ENCODE measurements at regions not wholly inside any gene's neighbourhood (a gene's known extent, or its start where the extent isn't known, plus 50 kb on each side); places are given as distances from the start of the nearest gene placed in this dataset.
"Not testable (repeated sequence)": the region's sequence is repeated elsewhere in the genome, so short reads cannot be mapped to it uniquely, and the experiment has no call there.

GRCh38 chr10:22467393-22467792 lies 122.1 kb downstream of the SPAG6 start:
- not testable (repeated sequence) for DNase-seq

GRCh38 chr10:22468570-22469320 lies 123.4 kb downstream of the SPAG6 start:
- DNase-seq: no peak
- TF ChIP-seq POLR2A (IDR thresholded peaks at IDR 0.05; ENCODE audit: low read length) (no peak), GATA1 (IDR thresholded peaks at IDR 0.05; ENCODE audit: low read depth, low read length) (no peak)

- TF ChIP-seq POLR2A (IDR thresholded peaks at IDR 0.05; ENCODE audit: low read length) (no peak), GATA1 (IDR thresholded peaks at IDR 0.05; ENCODE audit: low read depth, low read length) (no peak)
- no peak for DNase-seq
Observed at GRCh38 chr10:22473044-22473443, 127.7 kb downstream of the SPAG6 start.

- TF ChIP-seq POLR2A (IDR thresholded peaks at IDR 0.05; ENCODE audit: low read length): no peak
- TF ChIP-seq GATA1 (IDR thresholded peaks at IDR 0.05; ENCODE audit: low read depth, low read length): no peak
- no peak for DNase-seq
Observed at GRCh38 chr10:22473459-22473858, 128.2 kb downstream of the SPAG6 start.

GRCh38 chr10:22475651-22476600 lies 130.6 kb downstream of the SPAG6 start:
- peak; percentile 40 to 60 for DNase-seq
- TF ChIP-seq POLR2A (IDR thresholded peaks at IDR 0.05; ENCODE audit: low read length): no peak
- TF ChIP-seq GATA1 (IDR thresholded peaks at IDR 0.05; ENCODE audit: low read depth, low read length): no peak

GRCh38 chr10:22476601-22477321 lies 131.5 kb downstream of the SPAG6 start:
- peak; percentile 35 to 52 for DNase-seq
- TF ChIP-seq GATA1 (IDR thresholded peaks at IDR 0.05; ENCODE audit: low read depth, low read length): no peak
- TF ChIP-seq POLR2A (IDR thresholded peaks at IDR 0.05; ENCODE audit: low read length): no peak

GRCh38 chr10:22477334-22478287 lies 132.3 kb downstream of the SPAG6 start:
- peak; percentile 15 to 34 for DNase-seq
- TF ChIP-seq POLR2A (IDR thresholded peaks at IDR 0.05; ENCODE audit: low read length) (no peak), GATA1 (IDR thresholded peaks at IDR 0.05; ENCODE audit: low read depth, low read length) (no peak)

- DNase-seq: peak in 1 of 2 experiments; percentile 39
- TF ChIP-seq GATA1 (IDR thresholded peaks at IDR 0.05; ENCODE audit: low read depth, low read length) (no peak), POLR2A (IDR thresholded peaks at IDR 0.05; ENCODE audit: low read length) (no peak)
Observed at GRCh38 chr10:22478555-22479334, 133.4 kb downstream of the SPAG6 start.

GRCh38 chr10:22479419-22479818 lies 134.1 kb downstream of the SPAG6 start:
- peak; percentile 72 to 84 for DNase-seq
- no peak for TF ChIP-seq GATA1 (IDR thresholded peaks at IDR 0.05; ENCODE audit: low read depth, low read length)
- no peak for TF ChIP-seq POLR2A (IDR thresholded peaks at IDR 0.05; ENCODE audit: low read length)

GRCh38 chr10:22481106-22481505 lies 135.8 kb downstream of the SPAG6 start:
- DNase-seq: no peak
- TF ChIP-seq GATA1 (IDR thresholded peaks at IDR 0.05; ENCODE audit: low read depth, low read length) (no peak), POLR2A (IDR thresholded peaks at IDR 0.05; ENCODE audit: low read length) (no peak)

- TF ChIP-seq GATA1 (IDR thresholded peaks at IDR 0.05; ENCODE audit: low read depth, low read length) (no peak), POLR2A (IDR thresholded peaks at IDR 0.05; ENCODE audit: low read length) (no peak)
- DNase-seq: no peak
Observed at GRCh38 chr10:22481687-22482539, 136.6 kb downstream of the SPAG6 start.

Measured in erythroblast (primary cell).